ENCODE measurements at regions not wholly inside any gene's neighbourhood (a gene's known extent, or its start where the extent isn't known, plus 50 kb on each side); places are given as distances from the start of the nearest gene placed in this dataset.

GRCh38 chr10:121332353-121332752 lies 265.9 kb downstream of the FGFR2 start:
- DNase-seq (ENCODE audit: low read depth) = no peak

DNA sequence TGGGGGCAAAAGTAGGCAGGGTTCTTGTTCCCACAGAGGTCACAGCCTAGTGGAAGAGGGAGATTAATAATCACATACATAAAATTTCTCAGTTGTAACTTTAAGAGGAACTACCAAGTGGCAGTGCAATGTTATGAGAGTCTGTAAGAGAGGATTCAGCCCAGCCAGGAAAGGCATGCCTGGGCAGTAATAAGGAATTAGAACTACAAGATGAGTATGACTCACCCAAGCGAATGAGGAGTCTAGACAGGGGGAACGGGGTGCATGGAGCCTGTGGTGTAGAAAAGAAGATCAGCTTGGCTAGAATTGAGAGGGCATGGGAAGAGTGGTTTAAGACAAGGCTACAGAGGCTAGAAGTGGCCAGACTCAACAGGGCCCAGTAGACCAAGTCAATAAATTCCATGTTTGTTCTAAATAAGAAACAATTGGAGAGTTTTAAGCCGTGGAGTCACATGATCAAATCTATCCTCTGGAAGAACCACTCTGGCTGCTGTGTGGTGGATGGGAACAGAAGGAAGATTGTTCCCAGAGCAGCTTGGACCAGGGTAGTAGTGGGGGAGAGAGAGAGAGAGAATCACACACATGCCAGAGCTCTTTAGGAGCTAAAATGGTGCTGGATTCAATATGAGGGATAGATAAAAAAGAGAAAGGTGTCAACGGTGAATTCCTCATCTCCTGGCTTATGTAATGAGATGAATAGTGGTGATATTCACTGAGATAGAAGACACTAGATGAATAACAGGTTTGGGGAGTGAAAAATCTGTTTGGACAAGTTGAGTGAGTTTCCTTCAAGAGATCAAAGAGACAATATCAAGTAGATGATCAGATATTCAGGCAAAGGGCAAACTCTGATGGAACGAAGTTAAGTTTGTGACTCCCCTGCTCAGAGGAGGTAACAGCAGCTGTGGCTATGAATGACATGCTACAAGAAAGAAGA lies 265.1 kb downstream of the FGFR2 start:
- DNase-seq (ENCODE audit: low read depth) = no peak

DNA sequence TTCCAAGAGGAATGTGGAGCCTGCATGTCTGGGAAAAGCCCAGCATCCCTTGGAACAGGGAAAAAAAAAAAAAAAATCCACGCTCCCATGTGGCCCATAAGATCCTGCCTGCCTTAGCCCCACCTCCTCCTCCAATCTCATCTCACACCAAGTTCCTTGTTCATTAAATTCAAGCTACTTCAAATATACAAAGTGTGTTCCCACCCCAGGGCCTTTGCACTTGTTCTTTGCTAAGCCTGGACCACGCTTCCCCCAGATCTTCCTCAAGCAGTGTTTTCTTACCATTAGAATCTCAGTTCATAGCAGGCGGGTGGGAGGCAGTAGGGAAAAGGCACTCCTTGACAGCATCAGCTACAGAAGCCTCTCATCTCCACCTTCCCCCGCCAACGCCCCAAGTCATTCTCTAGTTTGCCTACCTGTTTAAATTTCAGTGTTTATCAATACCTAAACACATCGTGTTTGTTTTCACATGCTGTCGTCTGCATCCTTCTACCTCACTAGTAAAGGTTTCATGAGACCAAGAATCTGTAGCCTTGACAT lies 262.8 kb downstream of the FGFR2 start:
- no peak for DNase-seq (ENCODE audit: low read depth)

DNA sequence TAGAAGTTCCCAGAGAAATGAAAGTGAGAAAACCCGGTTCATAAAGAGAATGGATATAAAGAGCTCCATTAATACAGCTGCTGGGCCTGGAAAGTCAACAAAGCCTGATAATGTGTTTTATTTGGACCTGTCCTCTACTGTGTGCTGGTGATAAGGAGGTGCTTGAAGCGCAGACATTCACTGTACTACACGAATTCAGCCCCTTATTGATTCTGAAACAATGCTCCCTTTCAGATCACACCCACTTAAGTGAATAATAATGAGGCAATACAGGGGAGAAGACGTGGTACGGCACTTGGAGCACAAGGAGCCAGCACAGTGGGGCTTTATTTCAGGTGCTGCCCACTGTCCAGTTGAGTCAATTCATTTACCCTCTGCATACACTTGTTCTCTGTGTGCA lies 260.8 kb downstream of the FGFR2 start:
- DNase-seq (ENCODE audit: low read depth) = no peak

DNA sequence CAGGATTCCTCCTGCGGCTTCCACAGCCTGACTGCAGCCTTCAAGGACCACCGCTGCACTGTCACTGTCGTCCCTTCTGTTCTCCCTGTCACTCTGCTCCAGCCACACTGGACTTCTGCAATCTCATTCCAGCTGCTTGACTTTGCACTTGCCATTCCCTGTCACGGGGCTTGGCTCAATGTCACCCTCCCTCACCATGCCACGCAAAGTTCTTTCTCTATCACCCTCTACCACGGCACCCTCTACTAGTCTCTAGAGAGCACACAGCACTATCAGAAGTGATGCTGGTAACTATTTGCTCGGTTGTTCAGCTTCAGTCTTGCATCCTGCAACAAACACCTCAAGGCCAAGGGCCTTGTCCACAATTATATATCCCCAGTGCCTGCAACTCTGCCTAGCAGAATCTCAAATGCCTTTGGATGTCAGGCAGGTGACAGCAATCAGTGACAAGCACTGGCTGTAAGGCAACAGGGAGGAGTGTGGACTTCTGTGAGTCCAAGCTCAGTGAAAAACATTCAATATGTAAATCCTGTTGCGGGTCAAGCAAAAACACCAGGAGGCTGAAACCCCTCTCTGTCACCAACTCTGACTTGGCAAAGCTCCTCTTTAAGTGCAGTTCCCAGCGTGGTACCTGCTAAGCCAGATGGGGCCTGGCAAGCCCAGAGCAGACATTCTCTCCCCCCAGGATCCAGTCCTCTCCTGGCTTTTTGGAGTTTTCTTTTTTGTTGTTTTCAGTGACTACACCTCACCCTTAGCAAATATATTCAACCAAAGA lies 259.9 kb downstream of the FGFR2 start:
- DNase-seq (ENCODE audit: low read depth) = no peak

- no peak for DNase-seq (ENCODE audit: low read depth)
Observed at GRCh38 chr10:121339114-121339513, 259.1 kb downstream of the FGFR2 start.

- no peak for DNase-seq (ENCODE audit: low read depth)
Observed at GRCh38 chr10:121340271-121340831, 257.9 kb downstream of the FGFR2 start.

DNA sequence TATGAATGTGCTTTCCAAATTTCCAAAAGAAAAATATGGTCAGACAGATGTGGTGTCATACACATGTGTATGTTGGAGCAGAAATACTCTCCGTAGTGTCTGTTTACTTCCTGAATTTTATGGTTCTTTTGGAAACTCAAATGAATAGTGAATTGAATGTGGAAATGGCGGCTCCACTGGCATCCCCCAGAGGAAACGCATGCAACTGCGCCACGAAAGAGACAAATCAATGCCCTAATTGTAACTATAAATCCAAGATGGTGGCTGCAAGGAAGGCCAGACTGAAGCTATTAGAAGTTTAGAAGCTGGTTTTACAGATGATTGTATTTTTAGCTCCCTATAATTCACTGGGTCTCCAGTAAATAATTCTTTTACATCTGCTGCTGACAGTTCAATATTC lies 246.7 kb downstream of the FGFR2 start:
- DNase-seq (ENCODE audit: low read depth) = no peak

- DNase-seq (ENCODE audit: low read depth) = no peak
Observed at GRCh38 chr10:121352231-121352855, 245.9 kb downstream of the FGFR2 start.

DNA sequence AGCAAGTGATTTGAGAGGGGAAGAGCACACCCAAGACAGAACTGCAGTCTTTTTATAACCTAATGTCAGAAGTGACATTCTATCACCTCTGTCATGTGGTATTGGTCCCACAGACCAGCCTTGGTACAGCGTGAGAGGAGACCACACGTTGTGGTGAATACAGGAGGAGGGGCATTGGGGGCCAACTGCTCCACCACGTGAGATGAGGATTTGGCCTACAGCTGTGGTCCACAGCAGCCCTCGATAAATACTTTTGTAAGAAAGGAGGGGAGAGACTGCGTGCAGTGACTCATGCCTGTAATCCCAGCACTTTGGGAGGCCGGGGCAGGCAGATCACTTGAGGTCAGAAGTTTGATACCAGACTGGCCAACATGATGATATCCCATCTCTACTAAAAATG lies 243.1 kb downstream of the FGFR2 start:
- DNase-seq (ENCODE audit: low read depth) = no peak

DNA sequence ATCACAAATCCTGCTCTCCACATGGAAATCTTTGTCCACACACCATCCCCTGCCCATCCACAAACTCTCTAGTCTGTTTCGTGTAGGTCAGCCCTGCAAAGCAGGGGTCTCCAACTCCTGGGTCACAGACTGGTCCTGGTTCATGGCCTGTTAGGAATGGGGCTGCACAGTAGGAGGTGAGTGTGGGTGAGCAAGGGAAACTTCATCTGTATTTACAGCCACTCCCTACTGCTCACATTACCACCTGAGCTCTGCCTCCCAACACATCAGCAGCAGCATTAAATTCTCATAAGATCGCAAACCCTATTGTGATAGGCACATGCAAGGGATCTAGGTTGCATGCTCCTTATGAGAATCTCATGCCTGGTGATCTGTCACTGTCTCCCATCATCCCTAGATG lies 242.1 kb downstream of the FGFR2 start:
- no peak for DNase-seq (ENCODE audit: low read depth)

- no peak for DNase-seq (ENCODE audit: low read depth)
Observed at GRCh38 chr10:121357401-121357800, 240.8 kb downstream of the FGFR2 start.

DNA sequence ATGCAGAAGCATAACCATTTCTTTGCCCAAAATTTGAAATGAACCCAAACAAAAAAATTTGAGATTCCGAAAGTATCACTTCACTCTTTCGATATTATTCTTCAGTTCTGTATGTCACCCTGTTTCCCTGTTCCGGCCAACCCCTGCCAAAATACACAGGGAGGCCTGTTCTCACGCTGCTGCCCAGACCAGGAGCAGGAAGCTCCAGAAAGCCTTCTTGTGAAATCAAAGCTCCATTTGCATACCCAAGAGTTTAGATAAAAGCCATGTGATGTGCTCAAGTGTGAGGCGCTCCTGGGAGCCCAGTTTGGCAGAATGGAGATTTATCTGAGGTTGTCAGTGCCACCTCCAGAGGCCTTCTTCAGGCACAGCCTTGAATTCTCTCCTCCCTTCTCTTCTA lies 236.2 kb downstream of the FGFR2 start:
- no peak for DNase-seq (ENCODE audit: low read depth)

DNA sequence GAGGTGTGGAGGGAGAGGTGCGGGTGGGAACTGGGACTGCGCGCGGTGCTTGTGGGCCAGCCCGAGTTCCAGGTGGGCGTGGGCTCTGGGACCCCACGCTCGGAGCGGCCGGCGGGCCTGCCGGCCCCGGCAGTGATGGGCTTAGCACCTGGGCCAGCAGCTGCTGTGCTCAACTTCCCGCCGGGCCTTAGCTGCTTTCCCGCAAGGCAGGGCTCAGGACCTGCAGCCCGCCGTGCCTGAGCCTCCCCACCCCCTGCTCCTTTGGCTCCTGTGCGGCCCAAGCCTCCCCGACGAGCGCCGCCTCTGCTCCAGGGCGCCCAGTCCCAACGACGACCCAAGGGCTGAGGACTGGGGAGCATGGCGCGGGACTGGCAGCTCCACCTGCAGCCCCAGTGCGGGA lies 232.7 kb downstream of the FGFR2 start:
- DNase-seq (ENCODE audit: low read depth) = no peak

GRCh38 chr10:121368347-121369025 lies 229.8 kb downstream of the FGFR2 start:
- DNase-seq (ENCODE audit: low read depth) = no peak

- no peak for DNase-seq (ENCODE audit: low read depth)
Observed at GRCh38 chr10:121369616-121370015, 228.6 kb downstream of the FGFR2 start.

- no peak for DNase-seq (ENCODE audit: low read depth)
Observed at GRCh38 chr10:121371836-121372235, 226.4 kb downstream of the FGFR2 start.

GRCh38 chr10:121373411-121373810 lies 224.8 kb downstream of the FGFR2 start:
- DNase-seq (ENCODE audit: low read depth) = no peak

- no peak for DNase-seq (ENCODE audit: low read depth)
Observed at GRCh38 chr10:121374121-121374520, 224.1 kb downstream of the FGFR2 start.

- DNase-seq (ENCODE audit: low read depth) = no peak
Observed at GRCh38 chr10:121375172-121375571, 223.1 kb downstream of the FGFR2 start.

GRCh38 chr10:121378251-121378801 lies 219.9 kb downstream of the FGFR2 start:
- DNase-seq (ENCODE audit: low read depth) = no peak

Data from EH (cell line).